Smooth muscle cell of the brain vasculature (primary cell): ENCODE measurements at regions not wholly inside any gene's neighbourhood (a gene's known extent, or its start where the extent isn't known, plus 50 kb on each side); places are given as distances from the start of the nearest gene placed in this dataset.

Experiments used
- DNase-seq: peaks from one replicate; pipeline ENCODE4 v3.0.0-alpha.2; 2012; ENCODE audit warnings: low read depth, low spot score

DNA sequence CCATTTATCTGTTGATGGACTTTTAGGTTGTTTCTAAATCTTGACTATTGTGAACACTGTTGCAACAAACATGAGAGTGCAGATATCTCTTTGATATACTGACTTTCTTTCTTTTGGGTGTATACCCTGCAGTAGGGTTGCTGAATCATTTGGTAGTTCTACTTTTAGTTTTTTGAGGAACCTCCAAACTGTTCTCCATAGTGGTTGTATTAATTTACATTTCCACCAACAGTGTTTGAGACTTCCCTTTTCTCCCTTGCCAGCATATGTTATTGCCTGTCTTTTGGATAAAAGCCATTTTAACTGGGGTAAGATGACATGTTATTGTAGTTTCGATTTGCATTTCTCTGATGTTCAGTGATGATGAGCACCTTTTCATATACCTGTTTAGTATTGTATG, 330.0 kb downstream of the DDX10 start:
- no peak for DNase-seq

DNA sequence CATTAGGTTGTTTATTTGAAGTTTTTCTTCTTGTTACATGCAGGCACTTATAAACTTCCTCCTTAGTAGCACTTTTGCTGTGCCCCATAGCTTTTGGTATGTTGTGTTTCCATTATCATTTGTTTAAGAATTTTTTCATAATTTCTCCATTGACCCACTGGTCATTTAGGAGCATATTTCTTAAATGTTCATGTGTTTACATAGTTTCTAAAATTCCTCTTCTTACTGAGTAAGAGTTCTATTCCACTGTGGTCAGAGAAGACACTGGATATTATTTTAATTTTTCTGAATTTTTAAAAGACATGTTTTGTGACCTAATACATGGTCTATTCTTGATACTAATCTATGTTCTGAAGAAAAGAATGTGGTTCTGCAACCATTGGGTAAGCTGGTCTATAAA, 333.0 kb downstream of the DDX10 start:
- no peak for DNase-seq

DNA sequence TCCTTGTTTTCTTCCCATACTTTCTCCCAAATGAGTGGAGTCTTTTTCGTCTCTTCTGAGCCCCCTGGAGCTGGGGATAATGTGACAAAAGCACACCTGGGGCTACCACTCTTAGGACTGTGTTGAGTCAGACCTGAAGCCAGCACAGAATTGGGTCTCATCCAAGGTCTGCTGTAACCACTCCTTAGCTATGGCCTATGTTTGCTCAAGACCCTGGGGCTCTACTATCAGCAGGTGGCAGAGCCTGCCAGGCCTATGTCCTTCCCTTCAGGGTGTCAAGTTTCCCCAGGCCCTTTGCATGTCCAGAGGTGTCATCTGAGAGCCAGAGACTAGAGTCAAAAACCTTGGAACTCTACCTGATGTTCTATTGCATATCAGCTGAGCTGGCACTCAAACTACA, 335.7 kb downstream of the DDX10 start:
- DNase-seq = no peak

GRCh38 chr11:109001585-109001984, 336.7 kb downstream of the DDX10 start:
- no peak for DNase-seq

DNA sequence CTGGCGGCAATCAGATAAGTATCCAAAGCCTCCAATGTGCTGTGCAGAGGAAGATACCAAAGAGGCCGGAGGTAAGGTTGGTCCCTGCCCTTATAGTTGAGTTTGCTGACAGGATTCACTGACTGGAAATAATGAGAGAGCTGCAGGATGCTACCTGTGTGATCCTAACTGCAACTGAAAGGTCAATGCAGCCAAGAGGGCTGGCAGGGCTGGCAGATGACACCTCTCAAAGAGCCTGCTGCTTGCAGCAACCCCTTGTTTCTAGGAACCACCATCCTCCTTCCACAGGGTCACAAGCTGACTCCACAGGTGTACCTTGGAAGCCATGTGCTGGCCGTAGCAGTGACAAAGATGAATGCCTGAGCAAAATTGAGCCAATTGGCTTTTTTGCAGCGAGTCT, 348.1 kb downstream of the DDX10 start:
- no peak for DNase-seq

GRCh38 chr11:109015283-109015682, 350.4 kb downstream of the DDX10 start:
- peak; percentile 39 for DNase-seq

DNA sequence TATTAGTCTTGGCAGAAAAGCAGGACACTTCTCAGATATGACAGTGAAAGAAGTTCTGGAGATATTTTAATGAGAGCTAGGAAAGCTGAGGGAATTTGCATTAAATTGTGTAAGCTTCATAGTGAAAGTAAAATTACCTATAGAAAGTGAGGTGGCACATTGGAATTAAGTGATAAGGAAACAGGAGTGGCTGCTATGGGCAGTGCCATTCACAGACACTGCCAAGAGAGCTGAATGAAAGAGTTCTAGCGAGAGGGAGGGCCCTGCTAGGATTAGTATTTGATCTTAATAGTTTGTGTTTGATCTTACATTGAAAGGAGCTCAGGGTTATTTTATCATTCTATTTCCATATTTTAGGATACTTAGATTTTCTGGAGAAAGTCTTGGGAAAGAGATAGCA, 351.9 kb downstream of the DDX10 start:
- DNase-seq = no peak

DNA sequence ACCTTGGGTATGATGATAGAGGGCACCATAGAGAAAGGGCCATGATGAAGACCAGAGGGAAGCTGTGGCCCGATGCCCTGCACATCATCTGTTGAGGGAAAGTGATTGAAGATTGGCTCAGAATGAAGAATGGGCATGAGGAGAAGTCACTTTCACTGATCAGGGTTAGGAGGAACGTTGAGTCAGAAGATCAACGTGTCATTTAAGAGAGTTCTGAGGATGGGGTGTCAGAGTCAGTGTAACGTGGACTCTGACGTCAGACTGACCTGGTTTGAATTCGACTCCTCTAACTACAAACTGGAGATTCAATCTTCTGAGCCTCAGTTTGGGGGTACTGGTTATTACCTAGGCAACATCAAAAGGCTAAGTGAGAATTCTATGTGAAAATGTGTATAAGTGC, 352.6 kb downstream of the DDX10 start:
- DNase-seq = no peak

- DNase-seq = no peak
Observed at GRCh38 chr11:109018639-109019038, 353.8 kb downstream of the DDX10 start.

DNA sequence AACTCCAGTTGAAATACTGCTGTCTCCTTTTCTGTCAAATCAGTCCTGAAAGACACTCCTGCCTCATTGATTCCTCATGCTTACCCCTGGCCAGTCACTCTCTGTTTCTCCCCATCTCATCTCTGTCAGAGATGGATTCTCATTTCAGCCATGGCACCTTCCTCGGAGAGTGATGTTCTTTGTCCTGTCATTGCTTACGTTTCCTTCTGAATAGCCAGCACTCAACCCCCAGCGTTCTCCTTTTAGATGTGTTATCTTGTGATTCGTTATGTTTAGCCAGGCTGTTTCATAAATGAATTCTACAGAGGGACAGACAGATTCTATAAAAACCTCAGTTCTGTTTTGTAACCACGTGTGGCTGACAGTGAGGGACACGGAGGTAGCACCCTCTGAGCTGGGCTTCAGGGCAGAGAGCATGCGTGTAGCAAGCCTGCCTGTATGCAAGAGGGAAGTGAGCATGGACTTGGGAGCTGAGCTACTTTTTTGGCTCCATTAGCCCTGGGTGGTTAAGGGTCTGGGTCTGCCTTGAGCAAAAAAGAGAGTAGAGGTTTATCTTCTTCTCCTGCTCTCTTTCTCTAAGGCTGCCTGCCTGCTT, 354.6 kb downstream of the DDX10 start:
- no peak for DNase-seq

DNA sequence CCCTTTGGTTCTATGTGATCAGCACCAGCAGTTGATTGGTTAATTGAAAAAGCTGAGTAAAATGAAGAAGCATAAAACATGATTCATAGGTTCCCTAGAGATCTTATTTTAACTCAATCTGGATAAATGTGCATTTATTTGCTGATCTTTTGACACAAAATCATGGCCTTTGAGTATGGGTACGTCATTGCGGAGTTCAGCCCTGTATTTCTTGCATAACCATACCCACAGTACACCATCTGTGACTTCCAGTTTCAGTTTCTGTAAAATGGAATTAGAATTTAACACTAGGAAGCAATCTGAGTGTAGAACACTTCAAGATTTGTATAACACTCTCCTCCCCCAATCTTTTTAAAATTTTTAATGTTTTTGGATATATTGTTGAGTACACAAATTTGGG, 358.2 kb downstream of the DDX10 start:
- DNase-seq = no peak

GRCh38 chr11:109026891-109027489, 362.1 kb downstream of the DDX10 start:
- DNase-seq = no peak

GRCh38 chr11:109027851-109028250, 363.0 kb downstream of the DDX10 start:
- DNase-seq = no peak

DNA sequence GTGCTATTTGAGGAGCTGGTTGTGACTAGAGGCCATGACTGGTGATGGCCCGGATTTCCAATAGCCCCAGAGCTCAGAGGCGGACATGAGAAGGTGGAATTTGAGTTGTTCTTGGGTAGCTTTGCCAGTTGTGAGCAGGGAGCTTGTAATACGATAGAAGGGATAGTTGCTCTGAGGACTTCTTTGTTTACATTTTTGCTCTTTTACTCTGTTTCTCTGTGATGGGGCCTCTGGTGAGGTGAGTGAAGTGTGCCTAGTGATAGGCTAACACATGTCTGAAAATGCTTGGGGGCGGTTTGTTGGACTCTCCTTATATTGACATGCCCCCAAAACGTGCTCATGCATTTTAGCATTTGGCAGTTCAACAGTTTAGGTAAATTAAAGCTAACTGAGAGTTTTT, 365.1 kb downstream of the DDX10 start:
- DNase-seq = no peak

DNA sequence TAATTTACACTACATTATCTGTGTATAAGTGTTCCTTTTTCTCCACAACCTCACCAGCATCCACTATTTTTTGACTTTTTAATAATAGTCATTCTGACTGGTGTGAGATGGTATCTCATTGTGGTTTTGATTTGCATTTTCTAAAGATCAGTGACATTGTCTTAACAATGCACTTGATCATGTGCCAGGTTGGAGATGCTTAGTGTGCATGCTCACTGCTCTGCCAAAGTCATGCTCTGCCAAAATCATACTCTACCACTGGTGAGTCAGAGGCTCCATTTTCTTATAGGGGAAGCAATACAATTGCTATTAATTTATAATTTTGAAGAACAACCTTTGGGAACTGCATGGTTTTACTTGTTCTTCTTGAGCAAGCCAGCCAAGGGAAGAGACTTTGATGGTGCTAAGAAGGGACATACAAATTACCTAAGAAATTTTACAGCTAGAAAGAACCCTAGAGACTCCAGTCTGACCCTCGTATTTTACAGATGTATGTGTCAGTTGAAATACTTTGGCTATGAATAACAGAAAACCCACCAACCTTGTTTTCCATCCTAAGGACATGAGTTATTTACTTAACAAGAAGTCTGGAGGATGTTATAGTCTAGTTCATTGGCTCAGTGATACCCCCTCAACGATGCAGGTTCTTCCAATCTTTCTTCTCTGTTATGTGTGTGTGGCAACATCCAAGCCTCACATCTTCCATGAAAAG, 368.9 kb downstream of the DDX10 start:
- no peak for DNase-seq

- DNase-seq = no peak
Observed at GRCh38 chr11:109034339-109034696, 369.4 kb downstream of the DDX10 start.

DNA sequence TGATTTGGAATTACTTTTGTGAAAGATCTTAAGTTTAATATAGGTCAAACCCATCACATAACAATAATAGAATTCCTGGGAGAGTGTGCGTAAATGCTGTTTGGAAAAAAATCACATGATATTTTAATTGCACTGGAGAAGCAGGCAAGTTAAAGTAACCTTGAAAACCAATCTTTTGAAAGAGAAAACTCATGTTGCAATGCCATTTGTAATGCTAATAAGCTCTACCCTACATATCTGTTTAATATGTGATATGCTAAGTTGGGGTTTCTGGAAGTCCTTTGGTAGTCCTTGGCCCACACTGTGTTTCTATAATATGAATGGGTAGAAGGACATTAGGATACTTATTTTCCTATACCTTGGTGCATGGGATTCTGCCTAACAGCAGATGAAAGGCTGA, 370.4 kb downstream of the DDX10 start:
- DNase-seq = no peak

DNA sequence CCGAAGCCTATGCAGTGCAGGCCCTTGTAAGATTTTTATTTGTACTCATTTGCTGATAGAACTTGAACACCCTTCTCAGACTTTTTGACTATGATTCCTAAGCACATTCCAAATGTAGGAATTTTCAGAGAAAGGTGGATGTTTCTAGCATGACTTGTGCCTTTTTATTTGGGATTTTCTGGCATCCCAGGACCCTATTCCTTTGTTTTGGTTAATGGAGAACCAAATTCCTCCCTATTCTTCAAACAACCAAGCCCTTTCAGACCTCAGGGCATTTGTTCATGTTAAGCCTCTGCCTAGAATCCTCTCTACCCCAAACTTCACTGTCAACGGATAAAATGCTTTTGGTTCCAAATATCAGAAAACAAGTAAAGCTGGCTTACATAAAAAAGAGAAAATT, 371.1 kb downstream of the DDX10 start:
- DNase-seq = no peak

DNA sequence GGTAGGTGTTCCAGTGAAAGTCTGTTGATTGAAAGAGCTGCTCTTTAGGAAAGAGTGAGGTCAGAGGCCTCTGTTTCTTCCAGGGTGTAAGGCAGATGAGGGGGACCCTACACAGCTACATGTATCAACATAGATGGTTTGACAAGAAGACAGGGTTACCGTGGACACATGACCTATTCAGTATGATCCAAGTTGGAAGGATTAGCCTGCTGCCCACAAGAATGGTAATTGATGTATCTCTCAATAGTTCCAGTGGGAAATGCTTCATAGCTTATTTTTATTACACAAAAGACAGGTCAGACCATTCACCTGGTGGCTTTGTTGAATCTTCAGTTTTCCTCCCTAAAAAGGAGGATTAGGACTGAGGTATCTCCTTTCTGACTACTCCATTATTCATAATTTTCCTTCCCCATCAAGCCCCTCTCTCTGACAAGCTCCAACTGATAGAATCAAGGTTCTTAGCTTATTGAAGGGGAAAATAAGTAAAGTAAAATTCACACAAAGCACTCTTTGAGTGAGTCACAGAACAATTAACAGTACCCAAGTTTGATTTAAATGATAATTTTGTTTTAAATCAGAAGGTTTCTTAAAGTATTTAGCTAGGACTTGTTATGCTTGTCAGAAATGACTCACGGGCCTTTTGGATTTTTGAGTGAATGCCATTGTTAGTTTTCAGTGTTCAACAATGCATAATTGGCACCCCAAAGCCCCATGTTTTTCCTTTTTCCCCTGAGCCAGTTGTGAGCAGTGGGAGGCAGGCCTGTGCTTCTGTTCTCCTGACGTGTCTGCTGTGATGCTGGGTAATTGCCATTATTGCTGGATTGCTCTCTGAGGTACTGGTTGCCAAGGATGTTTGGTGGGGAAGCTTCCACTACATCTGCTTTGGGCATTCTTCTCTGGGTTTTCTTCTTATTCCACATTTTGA, 373.2 kb downstream of the DDX10 start:
- DNase-seq = no peak

- DNase-seq = no peak
Observed at GRCh38 chr11:109039611-109040010, 374.7 kb downstream of the DDX10 start.

DNA sequence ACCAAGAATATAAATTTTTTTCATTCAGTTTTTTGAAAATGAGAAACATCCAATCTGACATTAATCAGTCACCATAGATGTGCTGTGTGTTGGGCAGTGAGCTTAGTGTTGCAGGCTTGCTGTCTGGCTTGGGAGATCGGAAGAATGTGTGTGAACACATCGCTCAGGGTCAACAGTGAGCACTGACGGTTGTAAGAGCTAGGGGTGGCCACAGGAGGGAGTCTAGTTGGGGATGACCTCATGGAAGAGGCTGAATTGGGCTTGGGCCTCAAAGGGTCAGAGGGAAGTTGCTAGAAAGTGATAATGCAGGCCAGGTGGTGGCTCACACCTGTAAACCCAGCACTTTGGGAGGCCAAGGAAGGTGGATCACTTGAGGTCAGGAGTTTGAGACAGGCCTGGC, 375.4 kb downstream of the DDX10 start:
- DNase-seq = no peak

DNA sequence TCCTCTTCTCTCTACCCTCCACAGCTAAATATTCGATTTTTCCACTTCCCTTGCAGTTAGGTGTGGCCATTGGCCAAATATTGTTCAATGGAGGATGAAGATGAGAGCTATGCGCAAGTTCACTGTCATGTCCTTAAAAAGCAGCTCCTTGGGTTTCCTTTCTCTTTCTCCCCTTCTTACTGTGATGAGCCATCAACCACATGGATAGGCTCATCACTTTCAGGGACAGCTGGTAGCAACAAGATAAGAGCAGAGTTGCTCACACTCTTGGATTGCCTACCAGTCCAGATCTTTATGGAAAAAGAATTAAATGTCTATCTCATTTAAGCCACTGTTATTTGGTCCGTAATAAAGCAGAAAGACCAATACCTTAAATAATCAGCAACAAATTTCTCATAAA, 377.0 kb downstream of the DDX10 start:
- DNase-seq = no peak
